ENCODE measurements at regions not wholly inside any gene's neighbourhood (a gene's known extent, or its start where the extent isn't known, plus 50 kb on each side); places are given as distances from the start of the nearest gene placed in this dataset.

DNA sequence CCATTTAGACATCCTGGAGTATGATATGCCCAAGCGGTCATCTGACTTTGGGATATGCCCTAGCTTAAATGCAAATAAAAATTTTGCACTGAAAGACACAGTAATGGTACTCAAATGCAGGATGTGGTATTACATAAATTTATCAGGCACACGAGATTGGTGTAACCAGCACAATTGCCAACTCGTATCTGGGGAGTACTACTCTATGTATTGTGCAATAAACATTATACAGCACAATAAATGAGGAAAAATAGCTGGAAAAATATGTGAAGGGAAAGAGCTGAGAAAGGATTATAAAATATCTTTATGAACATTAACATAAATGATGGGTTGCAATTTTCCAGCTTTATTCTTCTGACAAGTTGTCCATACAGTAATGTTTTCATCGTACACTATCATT is 505.5 kb upstream of the TENM3 start:
- no peak for DNase-seq (ENCODE audit: low spot score)
- no peak for ATAC-seq
- intact Hi-C loops (cut with DNase I): no loop called here

DNA sequence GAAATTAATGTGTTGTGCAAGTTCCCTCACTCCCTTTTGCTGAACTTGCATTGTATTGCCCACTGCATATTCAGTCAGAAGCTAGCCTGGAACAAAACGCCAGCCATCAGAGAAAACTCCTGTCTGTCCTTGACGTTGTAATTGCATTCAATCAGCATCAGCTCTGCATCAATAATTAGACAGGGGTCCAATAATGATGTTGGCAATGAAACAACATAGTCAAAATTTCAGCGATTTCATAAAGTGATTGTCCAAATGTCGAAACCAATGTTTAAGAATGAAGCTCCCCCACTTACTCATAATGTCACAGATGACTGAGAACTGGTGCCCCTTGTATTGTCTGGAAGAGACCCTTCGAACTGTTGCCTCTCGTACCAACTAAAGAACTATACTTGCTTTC is 504.2 kb upstream of the TENM3 start:
- no peak for ATAC-seq
- no peak for DNase-seq (ENCODE audit: low spot score)
- intact Hi-C loops (cut with DNase I): no loop called here

- DNase-seq (ENCODE audit: low spot score) (no peak), ATAC-seq (no peak)
- intact Hi-C loops (cut with DNase I): no loop called here
These were observed 501.7 kb upstream of the TENM3 start for GRCh38 chr4:181741513-181741912.

DNA sequence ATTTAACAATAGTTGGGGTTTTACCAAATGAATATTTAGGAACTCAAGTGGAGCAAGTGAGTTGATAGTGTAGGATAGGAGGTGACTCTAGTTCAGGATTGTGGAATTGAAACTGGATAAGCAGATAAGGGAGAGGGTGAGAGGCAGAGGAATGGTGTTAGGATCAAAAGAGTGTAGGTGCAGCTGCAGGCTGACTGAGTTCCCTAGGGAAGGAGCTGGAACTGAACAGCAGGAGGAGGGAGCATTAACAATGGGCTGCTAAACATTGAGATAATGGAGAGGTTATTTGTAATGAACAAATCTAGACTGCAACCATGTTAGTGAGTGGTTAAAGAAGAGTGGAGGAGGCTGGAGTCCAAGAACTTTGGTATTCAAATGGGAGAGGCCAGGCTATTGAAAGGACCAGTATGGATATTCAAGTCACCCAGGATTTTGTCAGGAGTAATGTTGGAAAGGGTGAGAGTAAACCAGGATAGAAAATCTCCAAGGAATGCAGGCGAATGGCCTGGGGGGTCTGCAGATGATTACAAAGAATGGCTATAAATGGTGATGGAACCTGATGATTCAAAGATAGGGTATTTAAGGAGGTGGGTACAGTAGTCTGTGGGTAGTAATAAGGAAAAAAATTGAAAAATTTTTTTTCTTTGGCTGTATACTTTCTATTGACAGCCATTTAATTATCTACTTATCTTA is 497.1 kb upstream of the TENM3 start:
- ATAC-seq: no peak
- no peak for DNase-seq (ENCODE audit: low spot score)
- intact Hi-C loops (cut with DNase I): no loop called here

DNA sequence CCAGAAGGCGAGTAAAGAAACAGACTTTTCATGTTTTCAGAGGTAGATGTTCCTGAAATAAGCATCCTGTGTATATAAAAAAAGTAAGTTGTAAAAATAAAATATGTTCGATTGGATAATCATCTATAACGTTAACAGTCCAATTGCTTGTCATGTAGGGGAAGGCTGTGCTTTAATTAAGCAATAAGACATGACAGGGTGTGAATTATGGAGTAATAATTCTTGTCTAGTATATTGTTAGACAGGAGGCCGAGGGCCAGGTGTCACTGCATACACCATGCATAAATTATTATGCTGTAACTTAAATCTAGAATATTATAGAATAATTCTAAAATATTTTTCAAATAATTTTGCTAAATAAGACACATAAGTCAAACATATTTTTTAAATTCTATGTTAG is 494.6 kb upstream of the TENM3 start:
- ATAC-seq (no peak), DNase-seq (ENCODE audit: low spot score) (no peak)

DNA sequence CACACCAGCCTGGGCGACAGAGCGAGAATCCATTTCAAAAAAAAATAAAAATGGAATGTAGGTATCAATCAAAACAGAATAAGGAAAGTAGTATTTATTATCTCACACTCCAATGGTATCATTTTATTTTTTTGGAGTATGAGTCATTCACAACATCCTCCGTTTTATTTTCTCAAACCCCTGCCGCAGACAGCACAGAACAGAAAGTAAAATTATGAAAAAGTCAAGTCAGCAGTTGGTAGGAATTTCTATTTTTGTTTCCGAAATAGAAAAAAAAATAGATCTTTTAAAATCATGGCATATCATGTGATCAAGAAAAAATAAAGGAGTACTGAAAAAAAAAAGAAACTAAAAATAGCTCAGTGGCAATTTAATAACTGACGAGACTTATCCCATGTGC is 490.7 kb upstream of the TENM3 start:
- DNase-seq (ENCODE audit: low spot score): no peak
- intact Hi-C loops (cut with DNase I): no loop called here
- ATAC-seq: no peak

More for the DNA sequence above, 494.6 kb upstream of the TENM3 start:
- intact Hi-C loops (cut with DNase I): no loop called here

GRCh38 chr4:181753207-181753606 is 490.0 kb upstream of the TENM3 start:
- DNase-seq (ENCODE audit: low spot score) (no peak), ATAC-seq (no peak)
- intact Hi-C loops (cut with DNase I): no loop called here

- intact Hi-C loops (cut with DNase I): loop anchor here (1.0 kb wide), 1 partner anchor 12 kb away; no protein-coding TSS in a partner anchor
- DNase-seq (ENCODE audit: low spot score): no peak
- no peak for ATAC-seq
These were observed 487.4 kb upstream of the TENM3 start for GRCh38 chr4:181755846-181756245.

- intact Hi-C loops (cut with DNase I): no loop called here
- ATAC-seq (peak; percentile 20), DNase-seq (ENCODE audit: low spot score) (no peak)
These were observed 486.6 kb upstream of the TENM3 start for GRCh38 chr4:181756451-181757095.

GRCh38 chr4:181757098-181757497 is 486.1 kb upstream of the TENM3 start:
- no peak for DNase-seq (ENCODE audit: low spot score)
- intact Hi-C loops (cut with DNase I): no loop called here
- ATAC-seq: no peak

GRCh38 chr4:181757910-181758660 is 485.1 kb upstream of the TENM3 start:
- ATAC-seq: no peak
- intact Hi-C loops (cut with DNase I): no loop called here
- DNase-seq (ENCODE audit: low spot score): no peak

DNA sequence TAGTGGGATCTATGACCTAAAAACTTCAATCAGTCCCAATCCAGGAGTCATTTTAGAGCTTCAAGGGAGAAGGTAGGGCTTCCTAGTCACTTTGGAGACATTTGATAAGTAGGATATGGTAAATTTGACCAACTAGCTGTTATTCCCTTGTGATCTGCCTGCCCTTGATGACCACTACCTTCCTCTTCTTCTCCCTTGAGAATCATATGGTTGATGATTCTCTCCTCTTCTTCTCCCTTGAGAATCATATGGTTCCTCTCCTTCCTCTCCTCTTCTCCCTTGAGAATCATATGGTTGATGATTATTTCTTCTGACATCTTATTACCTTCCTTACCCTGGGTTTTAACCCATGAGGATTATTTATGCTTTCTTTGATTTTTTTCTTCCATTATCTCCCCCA is 482.6 kb upstream of the TENM3 start:
- no peak for ATAC-seq
- intact Hi-C loops (cut with DNase I): no loop called here
- no peak for DNase-seq (ENCODE audit: low spot score)

GRCh38 chr4:181761156-181761555 is 482.0 kb upstream of the TENM3 start:
- ATAC-seq: no peak
- DNase-seq (ENCODE audit: low spot score): no peak
- intact Hi-C loops (cut with DNase I): no loop called here

DNA sequence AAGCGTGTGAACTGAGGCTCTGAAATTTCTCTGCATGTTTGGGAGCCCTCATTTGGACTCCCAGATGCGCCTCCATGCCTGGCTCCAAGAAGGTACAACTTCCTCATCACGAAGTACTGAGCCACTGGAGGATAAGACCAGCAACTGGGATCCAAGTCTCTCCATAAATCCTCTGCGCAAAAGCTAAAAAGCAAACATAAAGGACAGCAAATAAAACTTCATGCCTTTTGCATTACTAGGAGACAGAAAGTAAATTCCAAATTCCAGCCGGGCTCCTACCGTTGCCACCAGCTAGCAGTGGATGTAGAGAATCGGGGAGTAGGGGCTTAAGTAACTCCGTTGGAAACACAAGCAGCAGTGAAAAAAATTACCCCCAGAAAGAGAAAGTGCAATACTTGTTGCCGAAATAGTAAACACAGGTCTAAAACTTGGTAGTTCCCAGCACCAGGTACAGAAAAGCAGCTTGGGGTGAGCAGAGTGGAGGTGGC is 477.1 kb upstream of the TENM3 start:
- DNase-seq (ENCODE audit: low spot score) (no peak), ATAC-seq (no peak)
- intact Hi-C loops (cut with DNase I): no loop called here

GRCh38 chr4:181770971-181771370 is 472.2 kb upstream of the TENM3 start:
- DNase-seq (ENCODE audit: low spot score): no peak
- intact Hi-C loops (cut with DNase I): no loop called here
- ATAC-seq: no peak

- ATAC-seq: no peak
- no peak for DNase-seq (ENCODE audit: low spot score)
- intact Hi-C loops (cut with DNase I): no loop called here
These were observed 467.9 kb upstream of the TENM3 start for GRCh38 chr4:181775298-181775697.

GRCh38 chr4:181776264-181777054 is 466.7 kb upstream of the TENM3 start:
- intact Hi-C loops (cut with DNase I): no loop called here
- DNase-seq (ENCODE audit: low spot score) (no peak), ATAC-seq (no peak)

GRCh38 chr4:181777518-181777917 is 465.7 kb upstream of the TENM3 start:
- ATAC-seq (no peak), DNase-seq (ENCODE audit: low spot score) (no peak)
- intact Hi-C loops (cut with DNase I): no loop called here

- ATAC-seq: no peak
- no peak for DNase-seq (ENCODE audit: low spot score)
- intact Hi-C loops (cut with DNase I): no loop called here
These were observed 458.3 kb upstream of the TENM3 start for GRCh38 chr4:181784881-181785280.
